Progenitor cell of endocrine pancreas (in vitro differentiated cells): ENCODE measurements at regions not wholly inside any gene's neighbourhood (a gene's known extent, or its start where the extent isn't known, plus 50 kb on each side); places are given as distances from the start of the nearest gene placed in this dataset.

ENCODE experiments used
- DNase-seq: peaks from one replicate; pipeline ENCODE4 v3.0.0; 2021; ENCODE audit warnings: low spot score; ENCODE audit not compliant: unreplicated experiment
- H3K27ac Mint-ChIP-seq: 2 replicates; pipeline ENCODE4 v1.8.0; 2021; ENCODE audit warnings: mild to moderate bottlenecking, moderate library complexity, mixed read lengths
- H3K27me3 Mint-ChIP-seq: 2 replicates; pipeline ENCODE4 v1.8.0; 2021; ENCODE audit warnings: mixed read lengths
- H3K36me3 Mint-ChIP-seq: 2 replicates; pipeline ENCODE4 v1.8.0; 2022; ENCODE audit warnings: mixed read lengths; ENCODE audit not compliant: insufficient read depth
- H3K4me1 Mint-ChIP-seq: 2 replicates; pipeline ENCODE4 v1.8.0; 2021; ENCODE audit warnings: low read depth, mixed read lengths
- H3K4me3 Mint-ChIP-seq: 2 replicates; pipeline ENCODE4 v1.8.0; 2021; ENCODE audit warnings: low read depth, mild to moderate bottlenecking, moderate library complexity, mixed read lengths
- H3K9me3 Mint-ChIP-seq: 2 replicates; pipeline ENCODE4 v1.8.0; 2021; ENCODE audit warnings: low read depth, mixed read lengths
- TF ChIP-seq, protein P1 (sequence below): fragments of 200-600 bp; sonication (generic); IDR thresholded peaks from one replicate; pipeline ENCODE4 v1.5.0; 2021; ENCODE audit warnings: antibody characterized with exemption, mild to moderate bottlenecking; ENCODE audit not compliant: unreplicated experiment

DNA sequence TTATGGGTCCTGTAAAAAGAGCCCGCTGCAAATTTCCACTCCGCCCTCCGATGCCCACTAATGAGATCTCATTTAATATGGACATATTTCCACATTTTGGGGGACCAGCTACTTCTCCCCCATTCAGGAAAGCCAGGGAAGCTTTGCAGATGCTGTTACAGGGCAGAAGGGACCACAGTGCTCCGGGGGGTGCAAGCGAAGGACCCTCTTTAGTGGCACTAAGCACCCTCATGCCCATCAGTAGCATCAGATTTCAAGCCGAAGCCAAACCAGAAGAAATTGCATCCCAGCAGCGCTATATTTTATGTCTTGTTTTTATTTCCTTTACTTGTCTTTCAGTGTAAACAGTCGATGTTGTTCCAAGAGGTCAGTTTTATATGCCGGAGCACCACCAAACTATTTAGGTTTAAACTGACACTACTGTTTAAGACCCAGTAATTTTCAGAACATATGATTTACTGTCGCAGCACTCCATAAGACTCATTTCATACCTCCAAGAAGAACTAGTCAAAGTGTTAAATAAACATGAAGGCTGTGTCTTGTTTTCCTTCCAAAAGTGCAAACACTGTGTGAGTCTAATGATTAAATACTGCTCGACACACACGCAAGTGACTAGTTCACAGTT, 122.2 kb upstream of the MGMT start:
- peaks cover 51% of the 10 kb centered on the region for H3K27me3 Mint-ChIP-seq
- no peak overlapping the region for H3K27ac Mint-ChIP-seq
- no peaks in the 10 kb centered on the region for H3K9me3 Mint-ChIP-seq
- no peaks in the 10 kb centered on the region for H3K36me3 Mint-ChIP-seq
- peaks cover 10% of the 10 kb centered on the region for H3K4me1 Mint-ChIP-seq
- DNase-seq: no peak
- no peak overlapping the region for H3K4me3 Mint-ChIP-seq
- TF ChIP-seq, protein P1, sequence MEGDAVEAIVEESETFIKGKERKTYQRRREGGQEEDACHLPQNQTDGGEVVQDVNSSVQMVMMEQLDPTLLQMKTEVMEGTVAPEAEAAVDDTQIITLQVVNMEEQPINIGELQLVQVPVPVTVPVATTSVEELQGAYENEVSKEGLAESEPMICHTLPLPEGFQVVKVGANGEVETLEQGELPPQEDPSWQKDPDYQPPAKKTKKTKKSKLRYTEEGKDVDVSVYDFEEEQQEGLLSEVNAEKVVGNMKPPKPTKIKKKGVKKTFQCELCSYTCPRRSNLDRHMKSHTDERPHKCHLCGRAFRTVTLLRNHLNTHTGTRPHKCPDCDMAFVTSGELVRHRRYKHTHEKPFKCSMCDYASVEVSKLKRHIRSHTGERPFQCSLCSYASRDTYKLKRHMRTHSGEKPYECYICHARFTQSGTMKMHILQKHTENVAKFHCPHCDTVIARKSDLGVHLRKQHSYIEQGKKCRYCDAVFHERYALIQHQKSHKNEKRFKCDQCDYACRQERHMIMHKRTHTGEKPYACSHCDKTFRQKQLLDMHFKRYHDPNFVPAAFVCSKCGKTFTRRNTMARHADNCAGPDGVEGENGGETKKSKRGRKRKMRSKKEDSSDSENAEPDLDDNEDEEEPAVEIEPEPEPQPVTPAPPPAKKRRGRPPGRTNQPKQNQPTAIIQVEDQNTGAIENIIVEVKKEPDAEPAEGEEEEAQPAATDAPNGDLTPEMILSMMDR: no peak

DNA sequence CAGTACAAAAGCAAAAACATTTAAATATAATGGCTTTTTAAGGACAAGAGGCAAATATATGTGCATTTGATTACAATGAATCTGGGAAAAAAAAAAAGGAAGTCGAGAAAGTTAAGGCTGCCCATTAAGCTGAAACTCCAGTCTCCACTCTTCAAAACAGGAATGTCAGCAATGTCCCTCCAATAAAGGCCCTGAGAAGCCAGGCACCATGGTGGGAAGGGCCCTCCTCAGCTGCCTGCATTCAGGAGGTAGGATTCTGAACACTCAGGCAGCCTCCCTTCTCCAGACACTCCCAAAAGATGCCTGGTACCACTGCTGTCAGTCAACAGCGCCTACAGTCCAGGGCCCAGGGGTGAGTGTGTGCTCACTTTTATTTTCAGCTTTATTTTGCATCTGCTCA, 121.3 kb upstream of the MGMT start:
- no peak overlapping the region for H3K27ac Mint-ChIP-seq
- TF ChIP-seq, protein P1: no peak
- peaks cover 49% of the 10 kb centered on the region for H3K27me3 Mint-ChIP-seq
- no peaks in the 10 kb centered on the region for H3K36me3 Mint-ChIP-seq
- peaks cover 10% of the 10 kb centered on the region for H3K4me1 Mint-ChIP-seq
- no peak overlapping the region for H3K4me3 Mint-ChIP-seq
- no peaks in the 10 kb centered on the region for H3K9me3 Mint-ChIP-seq
- no peak for DNase-seq

DNA sequence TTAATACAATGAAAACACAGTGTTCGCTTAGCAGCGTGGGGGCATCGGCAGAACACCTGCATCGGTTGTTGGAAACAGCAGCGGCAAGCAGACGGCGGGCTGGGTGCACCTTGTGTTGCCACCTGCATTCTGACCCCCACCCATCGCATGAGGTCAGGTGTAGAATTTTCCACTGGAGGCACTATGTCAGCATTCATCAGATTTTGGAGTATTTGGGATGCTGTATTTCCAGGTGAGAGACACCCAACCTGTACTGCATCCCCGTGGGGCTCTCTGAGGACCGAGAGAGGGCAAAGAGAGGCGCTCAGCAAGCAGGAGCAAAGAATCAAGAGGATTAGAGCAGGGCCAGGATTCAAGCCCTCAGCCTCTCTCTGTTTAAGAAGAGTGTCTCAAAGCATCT, 116.4 kb upstream of the MGMT start:
- H3K36me3 Mint-ChIP-seq: no peaks in the 10 kb centered on the region
- TF ChIP-seq, protein P1: no peak
- H3K9me3 Mint-ChIP-seq: no peaks in the 10 kb centered on the region

DNA sequence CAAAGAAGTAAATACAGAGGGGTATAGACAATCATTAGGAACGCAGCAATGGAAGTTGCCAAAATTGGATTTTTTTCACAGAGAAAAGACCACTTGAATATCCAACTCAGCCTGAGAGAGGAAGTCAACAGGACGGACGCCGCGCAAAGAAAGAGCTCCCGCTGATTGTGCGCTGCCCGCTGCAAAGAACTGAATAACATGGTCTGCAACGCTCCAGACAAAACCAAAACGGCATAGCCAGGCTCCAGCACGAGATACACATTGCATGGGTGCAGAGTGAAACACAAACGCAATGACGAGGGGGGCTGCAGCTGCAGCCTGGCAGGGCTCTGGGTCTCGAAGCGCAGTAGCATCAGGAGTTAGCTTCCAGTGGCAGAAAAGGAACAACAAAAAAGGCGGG, 113.9 kb upstream of the MGMT start:
- Mint-ChIP-seq H3K9me3 (peaks cover 17% of the 10 kb centered on the region), H3K36me3 (peaks cover 1% of the 10 kb centered on the region), H3K4me3 (no peak overlapping the region), H3K27me3 (peaks cover 28% of the 10 kb centered on the region), H3K4me1 (no peaks in the 10 kb centered on the region), H3K27ac (no peak overlapping the region)
- no peak for DNase-seq
- TF ChIP-seq, protein P1: no peak

More for the DNA sequence above, 116.4 kb upstream of the MGMT start:
- Mint-ChIP-seq H3K4me3 (no peak overlapping the region), H3K4me1 (no peaks in the 10 kb centered on the region), H3K27me3 (peaks cover 38% of the 10 kb centered on the region), H3K27ac (no peak overlapping the region)
- DNase-seq: no peak

DNA sequence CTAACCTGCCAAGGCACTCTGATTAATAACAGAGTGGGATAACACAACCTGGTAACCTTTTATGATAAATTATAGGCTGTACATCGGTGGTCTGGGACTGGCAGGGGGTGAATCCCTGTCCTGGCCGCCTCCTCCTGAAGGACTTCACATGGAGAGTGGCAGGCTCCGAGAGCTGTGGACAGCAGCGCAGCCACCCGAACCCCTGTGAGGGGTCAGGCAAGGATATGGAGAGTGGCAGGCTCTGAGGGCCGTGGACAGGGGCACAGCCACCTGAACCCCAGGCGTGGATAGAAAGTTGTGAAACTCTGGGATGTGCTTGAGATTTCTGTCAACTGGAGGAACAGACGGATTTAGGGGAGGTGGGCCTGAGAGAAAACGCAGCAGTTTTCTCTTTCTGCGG, 107.0 kb upstream of the MGMT start:
- no peak overlapping the region for H3K27ac Mint-ChIP-seq
- DNase-seq: no peak
- H3K36me3 Mint-ChIP-seq: peaks cover 1% of the 10 kb centered on the region
- peaks cover 23% of the 10 kb centered on the region for H3K27me3 Mint-ChIP-seq
- peaks cover 17% of the 10 kb centered on the region for H3K9me3 Mint-ChIP-seq
- peaks cover 6% of the 10 kb centered on the region for H3K4me1 Mint-ChIP-seq
- TF ChIP-seq, protein P1: no peak
- H3K4me3 Mint-ChIP-seq: no peak overlapping the region
